ENCODE measurements at regions not wholly inside any gene's neighbourhood (a gene's known extent, or its start where the extent isn't known, plus 50 kb on each side); places are given as distances from the start of the nearest gene placed in this dataset.

GRCh38 chr6:123747515-123747914, 56.1 kb upstream of the NKAIN2 start:
- DNase-seq (ENCODE audit: low read depth) = no peak

- DNase-seq (ENCODE audit: low read depth) = peak; percentile 81
These were observed 57.8 kb upstream of the NKAIN2 start for GRCh38 chr6:123745895-123746294.

- DNase-seq (ENCODE audit: low read depth) = no peak
These were observed 58.8 kb upstream of the NKAIN2 start for GRCh38 chr6:123744840-123745239.

GRCh38 chr6:123742626-123743025, 61.0 kb upstream of the NKAIN2 start:
- no peak for DNase-seq (ENCODE audit: low read depth)

DNA sequence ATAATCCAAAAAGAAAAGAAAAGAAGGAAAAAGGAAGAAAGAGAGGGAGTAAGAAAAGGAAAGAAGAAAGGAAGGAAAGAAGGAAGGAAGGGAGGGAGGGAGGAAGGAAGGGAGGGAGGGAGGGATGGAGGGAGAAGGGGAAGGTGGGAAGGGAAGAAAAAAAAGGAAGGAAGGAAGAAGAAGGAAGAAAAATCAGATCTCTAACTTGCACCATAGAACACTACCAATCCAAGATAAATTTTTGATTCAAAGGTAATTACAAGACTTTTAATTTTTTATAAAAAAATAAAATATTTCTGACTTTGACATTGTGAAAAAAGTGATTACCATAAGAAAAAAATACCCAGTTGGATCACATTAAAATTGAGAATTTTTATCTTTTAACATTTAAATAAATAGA, 70.5 kb upstream of the NKAIN2 start:
- no peak for DNase-seq (ENCODE audit: low read depth)

- peak; percentile 54 for DNase-seq (ENCODE audit: low read depth)
These were observed 79.8 kb upstream of the TRDN start for GRCh38 chr6:123716506-123716905.

GRCh38 chr6:123715006-123715863, 78.5 kb upstream of the TRDN start:
- DNase-seq (ENCODE audit: low read depth) = peak; percentile 30

DNA sequence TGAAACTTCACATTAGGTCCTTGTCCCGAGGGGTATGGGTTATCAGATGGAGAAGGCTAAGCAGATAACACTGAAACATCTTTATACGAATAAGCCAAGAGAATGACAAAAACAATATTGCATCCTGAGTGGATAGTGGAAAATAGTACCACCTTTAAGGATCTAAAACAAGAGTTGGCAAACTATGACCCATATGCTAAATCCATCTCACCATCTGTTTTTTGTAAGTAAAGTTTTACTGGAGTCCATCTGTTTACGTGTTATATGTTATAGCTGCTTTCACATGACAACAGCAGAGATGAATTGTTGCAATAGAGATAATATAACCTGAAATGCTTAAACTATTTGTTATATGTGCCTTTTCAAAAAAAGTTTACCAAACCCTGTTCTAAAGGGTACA, 76.1 kb upstream of the TRDN start:
- no peak for DNase-seq (ENCODE audit: low read depth)

DNA sequence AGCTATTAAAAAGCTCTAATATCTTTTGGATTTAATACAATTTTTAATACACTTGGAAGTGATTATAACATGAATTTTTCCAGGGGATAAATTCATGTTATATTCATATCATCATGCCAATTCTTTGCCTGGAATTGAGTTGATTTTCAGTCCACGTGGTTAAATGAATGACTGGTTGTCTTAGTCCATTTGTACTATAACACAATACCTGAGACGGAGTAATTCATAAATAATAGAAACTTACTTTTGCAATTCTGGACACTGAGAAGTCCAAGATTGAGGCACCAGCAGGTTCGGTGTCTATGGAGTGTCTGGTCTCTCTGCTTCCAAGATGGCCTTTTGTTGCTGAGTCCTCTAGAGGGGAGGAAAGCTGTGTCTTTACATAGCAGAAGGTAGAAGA, 66.2 kb upstream of the TRDN start:
- DNase-seq (ENCODE audit: low read depth) = no peak

DNA sequence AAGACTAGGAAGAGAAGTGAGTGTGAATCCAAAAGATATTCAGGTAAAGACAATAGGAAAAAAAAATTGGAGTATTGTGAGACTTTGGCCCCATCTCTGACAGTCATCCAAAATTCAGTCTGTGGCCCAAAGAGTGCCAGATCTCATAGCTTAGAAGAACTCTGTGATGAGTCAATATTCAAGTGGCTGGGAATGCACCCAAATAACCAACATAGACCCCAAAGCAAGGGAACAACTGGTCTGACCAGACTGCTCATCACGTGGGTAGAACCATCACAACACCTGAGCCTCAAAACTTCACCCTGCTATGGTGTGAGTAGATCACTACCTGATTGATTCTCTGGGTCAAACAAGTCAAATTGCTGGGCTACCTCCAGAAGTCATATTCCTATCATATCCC, 51.1 kb upstream of the TRDN start:
- DNase-seq (ENCODE audit: low read depth) = no peak

Measured in HT1080 (cell line).